ENCODE measurements at regions not wholly inside any gene's neighbourhood (a gene's known extent, or its start where the extent isn't known, plus 50 kb on each side); places are given as distances from the start of the nearest gene placed in this dataset.

DNA sequence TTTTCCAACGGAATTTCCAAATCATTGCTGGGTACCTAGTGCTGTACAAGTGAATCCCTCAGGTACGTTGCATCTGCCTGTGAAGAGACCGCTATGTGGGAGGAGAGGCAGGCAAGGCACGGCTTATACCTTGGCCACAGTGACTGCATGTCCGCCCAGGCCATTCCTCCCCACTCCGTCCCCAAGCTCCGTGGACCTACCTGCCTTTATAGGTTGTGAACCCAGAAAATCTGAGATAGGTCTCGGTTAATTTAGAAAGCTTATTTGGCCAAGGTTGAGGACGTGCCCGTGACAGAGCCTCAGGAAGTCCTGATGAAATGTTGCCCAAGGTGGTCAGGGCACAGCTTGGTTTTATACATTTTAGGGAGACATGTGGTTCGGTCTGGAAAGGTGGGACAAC, 218.5 kb upstream of the TSHZ3 start:
- TF ChIP-seq CTCF (IDR thresholded peaks at IDR 0.05) (no peak), POLR2A (IDR thresholded peaks at IDR 0.05) (no peak)
